ENCODE measurements at regions not wholly inside any gene's neighbourhood (a gene's known extent, or its start where the extent isn't known, plus 50 kb on each side); places are given as distances from the start of the nearest gene placed in this dataset.

DNA sequence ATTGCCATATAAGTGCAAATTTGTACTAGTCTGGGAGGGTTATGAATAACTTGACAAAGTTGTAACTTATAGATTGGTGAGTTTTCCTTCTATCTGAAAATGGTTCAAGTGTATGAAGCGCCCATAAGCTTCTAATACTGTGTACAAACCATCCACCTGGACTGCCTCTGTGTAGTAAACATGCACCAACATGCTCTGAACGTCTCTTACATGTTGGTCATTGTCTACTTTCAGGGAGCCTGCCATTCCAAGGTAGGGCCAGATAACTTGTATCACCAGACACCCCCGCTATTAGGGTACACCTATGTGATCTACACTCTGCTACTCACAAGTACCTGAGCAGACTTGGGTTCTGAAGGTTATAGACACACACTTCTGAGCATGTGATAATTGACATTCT is 735.5 kb upstream of the API5 start:
- H3F3A ChIP-seq (ENCODE audit: insufficient read depth, low read length, poor library complexity, severe bottlenecking): no peaks in the 10 kb centered on the region
- H3K4me3 ChIP-seq (ENCODE audit: low read length): no peak overlapping the region
- no peak overlapping the region for H3K9ac ChIP-seq (ENCODE audit: low read length)
- H3K36me3 ChIP-seq (ENCODE audit: insufficient read depth, low read length): no peaks in the 10 kb centered on the region
- H4K20me1 ChIP-seq (ENCODE audit: insufficient read depth): no peaks in the 10 kb centered on the region
- no peaks in the 10 kb centered on the region for H3K9me2 ChIP-seq (ENCODE audit: insufficient read depth, low read length)
- no peaks in the 10 kb centered on the region for H3K9me3 ChIP-seq (ENCODE audit: low read length)
- no peaks in the 10 kb centered on the region for H3K27me3 ChIP-seq (ENCODE audit: insufficient read depth, low read depth, low read length)
- TF ChIP-seq MXI1 (conservative IDR thresholded peaks at IDR 0.05; ENCODE audit: poor library complexity, severe bottlenecking): no peak
- TF ChIP-seq, protein P1, sequence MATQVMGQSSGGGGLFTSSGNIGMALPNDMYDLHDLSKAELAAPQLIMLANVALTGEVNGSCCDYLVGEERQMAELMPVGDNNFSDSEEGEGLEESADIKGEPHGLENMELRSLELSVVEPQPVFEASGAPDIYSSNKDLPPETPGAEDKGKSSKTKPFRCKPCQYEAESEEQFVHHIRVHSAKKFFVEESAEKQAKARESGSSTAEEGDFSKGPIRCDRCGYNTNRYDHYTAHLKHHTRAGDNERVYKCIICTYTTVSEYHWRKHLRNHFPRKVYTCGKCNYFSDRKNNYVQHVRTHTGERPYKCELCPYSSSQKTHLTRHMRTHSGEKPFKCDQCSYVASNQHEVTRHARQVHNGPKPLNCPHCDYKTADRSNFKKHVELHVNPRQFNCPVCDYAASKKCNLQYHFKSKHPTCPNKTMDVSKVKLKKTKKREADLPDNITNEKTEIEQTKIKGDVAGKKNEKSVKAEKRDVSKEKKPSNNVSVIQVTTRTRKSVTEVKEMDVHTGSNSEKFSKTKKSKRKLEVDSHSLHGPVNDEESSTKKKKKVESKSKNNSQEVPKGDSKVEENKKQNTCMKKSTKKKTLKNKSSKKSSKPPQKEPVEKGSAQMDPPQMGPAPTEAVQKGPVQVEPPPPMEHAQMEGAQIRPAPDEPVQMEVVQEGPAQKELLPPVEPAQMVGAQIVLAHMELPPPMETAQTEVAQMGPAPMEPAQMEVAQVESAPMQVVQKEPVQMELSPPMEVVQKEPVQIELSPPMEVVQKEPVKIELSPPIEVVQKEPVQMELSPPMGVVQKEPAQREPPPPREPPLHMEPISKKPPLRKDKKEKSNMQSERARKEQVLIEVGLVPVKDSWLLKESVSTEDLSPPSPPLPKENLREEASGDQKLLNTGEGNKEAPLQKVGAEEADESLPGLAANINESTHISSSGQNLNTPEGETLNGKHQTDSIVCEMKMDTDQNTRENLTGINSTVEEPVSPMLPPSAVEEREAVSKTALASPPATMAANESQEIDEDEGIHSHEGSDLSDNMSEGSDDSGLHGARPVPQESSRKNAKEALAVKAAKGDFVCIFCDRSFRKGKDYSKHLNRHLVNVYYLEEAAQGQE (IDR thresholded peaks at IDR 0.05; ENCODE audit: borderline replicate concordance): no peak
- no peak for TF ChIP-seq EZH2 (IDR thresholded peaks at IDR 0.05; ENCODE audit: borderline replicate concordance, insufficient read depth, low read length, poor library complexity, severe bottlenecking)
- TF ChIP-seq, protein P2, sequence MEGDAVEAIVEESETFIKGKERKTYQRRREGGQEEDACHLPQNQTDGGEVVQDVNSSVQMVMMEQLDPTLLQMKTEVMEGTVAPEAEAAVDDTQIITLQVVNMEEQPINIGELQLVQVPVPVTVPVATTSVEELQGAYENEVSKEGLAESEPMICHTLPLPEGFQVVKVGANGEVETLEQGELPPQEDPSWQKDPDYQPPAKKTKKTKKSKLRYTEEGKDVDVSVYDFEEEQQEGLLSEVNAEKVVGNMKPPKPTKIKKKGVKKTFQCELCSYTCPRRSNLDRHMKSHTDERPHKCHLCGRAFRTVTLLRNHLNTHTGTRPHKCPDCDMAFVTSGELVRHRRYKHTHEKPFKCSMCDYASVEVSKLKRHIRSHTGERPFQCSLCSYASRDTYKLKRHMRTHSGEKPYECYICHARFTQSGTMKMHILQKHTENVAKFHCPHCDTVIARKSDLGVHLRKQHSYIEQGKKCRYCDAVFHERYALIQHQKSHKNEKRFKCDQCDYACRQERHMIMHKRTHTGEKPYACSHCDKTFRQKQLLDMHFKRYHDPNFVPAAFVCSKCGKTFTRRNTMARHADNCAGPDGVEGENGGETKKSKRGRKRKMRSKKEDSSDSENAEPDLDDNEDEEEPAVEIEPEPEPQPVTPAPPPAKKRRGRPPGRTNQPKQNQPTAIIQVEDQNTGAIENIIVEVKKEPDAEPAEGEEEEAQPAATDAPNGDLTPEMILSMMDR (IDR thresholded peaks at IDR 0.05; ENCODE audit: poor library complexity, severe bottlenecking): no peak
- TF ChIP-seq EP300 (conservative IDR thresholded peaks at IDR 0.05; ENCODE audit: poor library complexity, severe bottlenecking): no peak
- TF ChIP-seq TAF1 (IDR thresholded peaks at IDR 0.05; ENCODE audit: low read depth): no peak
- no peak for TF ChIP-seq RAD21 (conservative IDR thresholded peaks at IDR 0.05)
- no peak overlapping the region for H3K4me2 ChIP-seq (ENCODE audit: low read length)
- H3K79me2 ChIP-seq (replicated peaks; ENCODE audit: insufficient read depth, low read length): no peaks in the 10 kb centered on the region
- H3K27ac ChIP-seq (ENCODE audit: low read length): no peak overlapping the region
- no peak overlapping the region for H2AFZ ChIP-seq (ENCODE audit: low read depth, low read length)

DNA sequence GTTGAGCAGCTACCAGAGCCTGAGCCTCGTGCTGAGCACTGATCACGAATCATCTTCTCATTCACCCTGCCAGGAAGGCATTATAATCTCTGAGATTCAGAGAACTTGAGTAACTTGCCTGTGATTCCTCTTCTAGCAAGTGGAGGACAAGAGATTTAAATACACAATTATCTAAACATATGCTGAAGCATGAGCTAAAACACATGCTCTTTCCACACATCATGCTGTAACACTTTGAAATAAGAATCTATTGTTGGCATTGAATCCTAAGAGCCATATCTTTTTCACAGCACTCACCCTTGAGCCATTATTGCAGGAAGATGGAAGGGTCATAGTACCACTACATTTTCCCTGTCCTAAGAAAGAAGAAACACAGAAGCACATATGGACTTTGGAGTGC is 722.5 kb upstream of the API5 start:
- Histone ChIP-seq H3K27me3 (ENCODE audit: insufficient read depth, low read depth, low read length) (no peaks in the 10 kb centered on the region), H4K20me1 (ENCODE audit: insufficient read depth) (no peaks in the 10 kb centered on the region), H2AFZ (ENCODE audit: low read depth, low read length) (no peak overlapping the region), H3K4me2 (ENCODE audit: low read length) (no peak overlapping the region), H3K27ac (ENCODE audit: low read length) (no peak overlapping the region), H3K9me3 (ENCODE audit: low read length) (no peaks in the 10 kb centered on the region), H3K36me3 (ENCODE audit: insufficient read depth, low read length) (no peaks in the 10 kb centered on the region), H3F3A (ENCODE audit: insufficient read depth, low read length, poor library complexity, severe bottlenecking) (no peaks in the 10 kb centered on the region), H3K9ac (ENCODE audit: low read length) (no peak overlapping the region), H3K4me3 (ENCODE audit: low read length) (no peak overlapping the region), H3K9me2 (ENCODE audit: insufficient read depth, low read length) (no peaks in the 10 kb centered on the region), H3K79me2 (replicated peaks; ENCODE audit: insufficient read depth, low read length) (no peaks in the 10 kb centered on the region)
- TF ChIP-seq SMC3 (conservative IDR thresholded peaks at IDR 0.05; ENCODE audit: poor library complexity) (no peak), MXI1 (conservative IDR thresholded peaks at IDR 0.05; ENCODE audit: poor library complexity, severe bottlenecking) (no peak), EP300 (conservative IDR thresholded peaks at IDR 0.05; ENCODE audit: poor library complexity, severe bottlenecking) (no peak), TAF1 (IDR thresholded peaks at IDR 0.05; ENCODE audit: low read depth) (no peak)
- TF ChIP-seq, protein P1 (IDR thresholded peaks at IDR 0.05; ENCODE audit: borderline replicate concordance): no peak
- TF ChIP-seq, protein P2 (IDR thresholded peaks at IDR 0.05; ENCODE audit: poor library complexity, severe bottlenecking): no peak
